PFSK-1 (cell line): ENCODE measurements at regions not wholly inside any gene's neighbourhood (a gene's known extent, or its start where the extent isn't known, plus 50 kb on each side); places are given as distances from the start of the nearest gene placed in this dataset.

Experiments
- FOXP2 ChIP-seq: optimal IDR thresholded peaks from 2 replicates; pipeline ENCODE3; 2011; ENCODE audit warnings: borderline replicate concordance, control low read depth, inconsistent platforms; ENCODE audit not compliant: insufficient read depth; ENCODE audit errors: extremely low read length, extremely low read depth
- POLR2AphosphoS5 ChIP-seq: IDR thresholded peaks from 2 replicates; pipeline ENCODE4 v1.6.1; 2012; ENCODE audit warnings: low read depth, mild to moderate bottlenecking, control low read depth, low read length, moderate library complexity
- REST ChIP-seq, 2 experiments: IDR thresholded peaks; 2 replicates each; pipeline versions ENCODE4 v1.6.1 to v1.8.0; 2011 to 2012; ENCODE audit warnings: low read depth in 2 of 2, low read length in 2 of 2, control low read depth in 1 of 2, inconsistent platforms in 1 of 2, mild to moderate bottlenecking in 1 of 2, moderate library complexity in 1 of 2; ENCODE audit not compliant: insufficient read depth in 1 of 2
- SIN3A ChIP-seq: IDR thresholded peaks from 2 replicates; pipeline ENCODE4 v1.6.1; 2012; ENCODE audit warnings: mild to moderate bottlenecking, low read length, moderate library complexity, borderline replicate concordance; ENCODE audit not compliant: insufficient read depth
- TAF1 ChIP-seq: IDR thresholded peaks from 2 replicates; pipeline ENCODE4 v1.6.1; 2012; ENCODE audit warnings: low read length, control low read depth, borderline replicate concordance; ENCODE audit not compliant: insufficient read depth

- TF ChIP-seq POLR2AphosphoS5 (no peak), SIN3A (no peak), TAF1 (no peak), REST (IDR thresholded peaks at IDR 0.05; ENCODE audit: insufficient read depth in 1 of 2, low read depth in 2 of 2, low read length in 2 of 2) (no peak), FOXP2 (no peak)
Observed at GRCh38 chr15:38622908-38623307, 58.3 kb upstream of the RASGRP1 start.
